ENCODE measurements at regions not wholly inside any gene's neighbourhood (a gene's known extent, or its start where the extent isn't known, plus 50 kb on each side); places are given as distances from the start of the nearest gene placed in this dataset.
"Not testable (repeated sequence)": the region's sequence is repeated elsewhere in the genome, so short reads cannot be mapped to it uniquely, and the experiment has no call there.

DNA sequence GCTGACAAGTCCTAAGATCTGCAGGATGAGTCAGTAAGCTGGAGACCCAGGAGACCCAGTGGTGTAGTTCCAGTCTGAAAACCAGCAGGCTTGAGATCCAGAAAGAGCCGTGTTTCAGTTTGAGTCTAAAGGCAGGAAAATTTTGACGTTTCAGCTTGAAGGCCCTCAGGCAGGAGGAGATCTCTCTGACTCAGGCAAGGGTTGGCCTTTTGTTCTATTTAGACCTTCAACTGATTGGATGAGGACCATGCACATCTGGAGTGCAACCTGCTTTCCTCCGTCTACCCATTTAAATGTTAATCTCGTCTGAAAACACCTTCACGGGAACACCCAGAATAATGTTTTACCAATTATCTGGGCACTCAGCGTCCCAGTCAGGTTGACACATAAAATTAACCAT lies 69.5 kb downstream of the NPIPA7 start:
- ATAC-seq; in situ Hi-C loops (cut with MboI; ENCODE audit: low sequenced_read_pairs in 4 of 4); intact Hi-C loops (cut with DNase I; ENCODE audit: low total_unique reads); H3K36me3 ChIP-seq; H3K27me3 ChIP-seq; H3K27ac ChIP-seq; H3K4me3 ChIP-seq; H3K9me3 ChIP-seq; DNase-seq; H3K4me1 ChIP-seq: not testable (repeated sequence)

DNA sequence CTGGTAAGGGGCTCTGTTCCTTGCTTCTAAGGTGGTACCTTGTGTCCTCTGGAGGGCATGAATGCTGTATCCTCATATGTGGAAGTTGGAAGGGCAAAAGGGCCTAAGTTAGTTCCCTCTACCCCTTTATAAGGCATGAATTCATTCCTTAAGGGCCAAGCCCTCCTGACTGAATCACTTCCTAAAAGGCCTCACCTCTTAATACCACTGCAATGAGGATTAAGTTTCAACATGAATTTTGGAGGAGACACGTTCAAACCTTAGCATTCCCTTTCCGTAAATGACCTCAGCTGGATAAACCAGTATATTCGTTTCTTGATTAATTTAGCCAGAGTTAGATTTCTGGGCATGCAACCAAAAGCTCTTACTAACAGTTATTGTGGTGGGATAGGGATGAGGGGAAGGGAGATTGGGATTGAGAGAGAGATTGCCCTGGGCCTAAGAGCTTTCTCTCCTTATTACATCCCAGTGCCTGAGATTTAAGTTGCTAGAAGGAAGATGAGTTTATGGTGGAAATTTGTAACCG lies 70.8 kb downstream of the NPIPA7 start:
- H3K4me1 ChIP-seq; intact Hi-C loops (cut with DNase I; ENCODE audit: low total_unique reads); H3K27me3 ChIP-seq; H3K4me3 ChIP-seq; in situ Hi-C loops (cut with MboI; ENCODE audit: low sequenced_read_pairs in 4 of 4); DNase-seq; H3K9me3 ChIP-seq; H3K36me3 ChIP-seq; H3K27ac ChIP-seq; ATAC-seq: not testable (repeated sequence)

DNA sequence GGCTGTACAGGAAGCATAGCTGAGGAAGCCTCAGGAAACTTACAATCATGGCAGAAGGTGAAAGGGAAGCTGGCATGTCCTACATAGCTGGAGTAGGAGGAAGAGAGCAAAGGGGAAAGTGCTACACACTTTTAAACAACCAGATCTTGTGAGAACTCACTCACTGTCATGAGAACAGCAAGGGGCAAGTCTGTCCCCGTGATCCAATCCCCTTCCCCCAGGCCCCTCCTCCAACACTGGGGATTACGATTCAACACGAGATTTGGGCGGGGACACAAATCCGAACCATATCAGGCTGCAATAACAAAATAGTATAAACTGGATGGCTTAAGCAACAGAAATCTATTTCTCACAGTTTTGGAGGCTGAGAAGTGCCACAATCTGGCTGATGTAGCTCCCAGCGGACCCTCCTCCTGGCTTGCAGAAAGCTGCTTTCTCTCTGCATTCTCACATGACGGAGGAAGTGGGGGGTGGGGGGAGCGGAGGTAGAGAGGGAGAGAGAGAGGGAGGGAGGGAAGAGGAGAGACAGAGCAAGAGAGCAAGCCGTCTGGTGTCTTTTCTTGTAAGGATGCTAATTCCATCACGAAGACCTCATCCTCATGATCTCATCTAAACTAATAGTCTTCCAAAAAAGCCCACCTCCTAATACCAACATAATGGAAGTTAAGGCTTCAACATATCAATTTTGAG lies 72.9 kb downstream of the NPIPA7 start:
- ATAC-seq; H3K36me3 ChIP-seq; H3K27ac ChIP-seq; H3K4me3 ChIP-seq; intact Hi-C loops (cut with DNase I; ENCODE audit: low total_unique reads); H3K9me3 ChIP-seq; in situ Hi-C loops (cut with MboI; ENCODE audit: low sequenced_read_pairs in 4 of 4); H3K4me1 ChIP-seq; DNase-seq; H3K27me3 ChIP-seq: not testable (repeated sequence)

DNA sequence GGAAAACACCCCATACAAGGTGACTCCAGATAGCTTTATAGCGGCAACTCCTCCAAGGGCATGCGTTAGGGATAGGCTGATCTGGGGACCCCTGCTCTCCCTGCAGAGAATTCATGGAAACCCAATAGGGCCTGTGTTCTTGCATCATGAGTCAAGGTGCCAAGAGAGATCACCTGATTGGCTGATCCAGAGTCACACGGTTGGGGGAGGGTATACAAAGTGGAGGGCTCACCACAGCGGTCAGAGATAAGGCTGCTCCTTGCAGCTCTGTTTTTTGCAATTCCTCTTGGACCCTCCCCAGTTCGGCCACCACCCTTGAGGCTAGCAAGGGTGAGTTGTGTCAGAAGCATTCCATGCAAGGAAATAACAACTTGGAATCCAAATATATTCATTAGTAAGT lies 79.6 kb downstream of the NPIPA7 start:
- in situ Hi-C loops (cut with MboI; ENCODE audit: low sequenced_read_pairs in 4 of 4); H3K36me3 ChIP-seq; H3K27me3 ChIP-seq; intact Hi-C loops (cut with DNase I; ENCODE audit: low total_unique reads); ATAC-seq; H3K27ac ChIP-seq; DNase-seq; H3K4me3 ChIP-seq; H3K4me1 ChIP-seq; H3K9me3 ChIP-seq: not testable (repeated sequence)

DNA sequence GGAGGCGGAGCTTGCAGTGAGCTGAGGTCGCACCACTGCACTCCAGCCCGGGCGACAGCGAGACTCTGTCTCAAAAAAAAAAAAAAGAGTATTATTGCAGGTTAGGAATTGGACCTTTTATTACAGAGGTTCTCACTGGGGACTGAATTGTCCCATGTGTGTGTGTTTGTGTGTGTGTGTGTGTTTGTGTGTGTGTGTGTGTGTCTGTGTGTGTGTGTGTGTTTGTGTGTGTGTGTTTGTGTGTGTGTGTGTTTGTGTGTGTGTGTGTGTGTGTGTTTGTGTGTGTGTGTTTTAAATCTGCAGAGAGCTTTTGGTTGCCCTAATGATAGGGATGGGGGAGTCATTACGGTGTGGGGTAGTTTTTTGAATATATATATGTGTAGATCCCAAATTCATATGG lies 84.9 kb downstream of the NPIPA7 start:
- ATAC-seq; H3K4me1 ChIP-seq; in situ Hi-C loops (cut with MboI; ENCODE audit: low sequenced_read_pairs in 4 of 4); H3K27ac ChIP-seq; H3K36me3 ChIP-seq; intact Hi-C loops (cut with DNase I; ENCODE audit: low total_unique reads); DNase-seq; H3K4me3 ChIP-seq; H3K9me3 ChIP-seq; H3K27me3 ChIP-seq: not testable (repeated sequence)

DNA sequence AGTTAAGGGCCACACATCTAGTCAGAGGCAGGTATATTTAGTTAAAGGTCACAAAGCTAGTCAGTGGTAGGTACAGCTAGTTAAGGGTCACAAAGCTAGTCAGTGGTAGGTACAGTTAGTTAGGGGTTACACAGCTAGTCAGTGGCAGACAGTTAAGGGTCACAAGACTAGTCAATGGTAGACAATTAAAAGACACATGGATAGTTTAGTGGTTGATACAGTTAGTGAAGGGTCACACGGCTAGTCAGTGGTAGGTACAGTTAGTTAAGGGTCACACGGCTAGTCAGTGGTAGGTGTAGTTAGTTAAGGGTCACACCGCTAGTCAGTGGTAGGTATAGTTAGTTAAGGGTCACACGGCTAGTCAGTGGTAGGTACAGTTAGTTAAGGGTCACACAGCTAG lies 110.0 kb downstream of the NPIPA7 start:
- intact Hi-C loops (cut with DNase I; ENCODE audit: low total_unique reads); H3K36me3 ChIP-seq; H3K4me3 ChIP-seq; in situ Hi-C loops (cut with MboI; ENCODE audit: low sequenced_read_pairs in 4 of 4); H3K27me3 ChIP-seq; H3K27ac ChIP-seq; ATAC-seq; DNase-seq; H3K4me1 ChIP-seq; H3K9me3 ChIP-seq: not testable (repeated sequence)

DNA sequence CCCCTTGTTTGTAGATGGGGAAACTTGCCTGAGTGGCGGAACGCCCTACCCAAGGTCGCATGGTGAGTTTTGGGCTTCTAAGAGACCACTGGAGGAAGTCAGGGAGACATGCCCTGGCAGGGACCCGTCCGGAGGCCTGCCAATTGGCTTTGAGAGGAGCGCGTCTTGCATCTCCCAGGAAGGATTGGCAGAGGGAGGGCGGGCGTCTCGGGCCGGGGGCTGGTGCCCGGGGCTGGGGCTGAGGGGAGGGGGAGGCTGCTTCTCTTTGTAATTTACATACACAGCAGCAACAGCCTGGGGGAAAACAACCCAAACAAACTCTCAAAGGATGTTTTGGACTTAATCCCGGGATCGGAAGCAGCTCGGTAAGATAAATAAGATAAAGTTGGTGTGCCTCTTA lies 110.5 kb downstream of the NPIPA7 start:
- intact Hi-C loops (cut with DNase I; ENCODE audit: low total_unique reads); ATAC-seq; H3K36me3 ChIP-seq; H3K9me3 ChIP-seq; H3K4me3 ChIP-seq; DNase-seq; H3K27me3 ChIP-seq; in situ Hi-C loops (cut with MboI; ENCODE audit: low sequenced_read_pairs in 4 of 4); H3K4me1 ChIP-seq; H3K27ac ChIP-seq: not testable (repeated sequence)

DNA sequence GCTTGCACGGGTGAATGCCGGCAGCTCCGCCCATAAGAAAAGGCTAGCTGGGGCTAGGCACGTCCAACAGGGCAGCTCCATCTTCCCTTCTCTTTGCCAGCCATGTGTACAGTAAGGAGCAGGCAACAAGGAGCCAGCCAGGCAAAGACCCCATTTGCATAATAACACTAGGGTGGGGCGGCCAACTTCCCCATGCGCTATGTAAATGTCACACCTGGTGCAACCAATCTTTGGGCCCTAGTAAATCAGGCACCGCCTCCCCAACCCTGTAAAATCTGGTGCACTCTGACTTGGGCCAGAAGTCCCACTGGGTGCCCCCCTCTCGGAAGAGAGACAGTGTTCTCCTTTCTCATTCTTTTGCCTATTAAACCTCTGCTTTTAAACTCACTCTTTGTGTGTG lies 115.2 kb downstream of the NPIPA7 start:
- intact Hi-C loops (cut with DNase I; ENCODE audit: low total_unique reads); H3K4me1 ChIP-seq; H3K27me3 ChIP-seq; H3K9me3 ChIP-seq; ATAC-seq; H3K27ac ChIP-seq; in situ Hi-C loops (cut with MboI; ENCODE audit: low sequenced_read_pairs in 4 of 4); DNase-seq; H3K36me3 ChIP-seq; H3K4me3 ChIP-seq: not testable (repeated sequence)

DNA sequence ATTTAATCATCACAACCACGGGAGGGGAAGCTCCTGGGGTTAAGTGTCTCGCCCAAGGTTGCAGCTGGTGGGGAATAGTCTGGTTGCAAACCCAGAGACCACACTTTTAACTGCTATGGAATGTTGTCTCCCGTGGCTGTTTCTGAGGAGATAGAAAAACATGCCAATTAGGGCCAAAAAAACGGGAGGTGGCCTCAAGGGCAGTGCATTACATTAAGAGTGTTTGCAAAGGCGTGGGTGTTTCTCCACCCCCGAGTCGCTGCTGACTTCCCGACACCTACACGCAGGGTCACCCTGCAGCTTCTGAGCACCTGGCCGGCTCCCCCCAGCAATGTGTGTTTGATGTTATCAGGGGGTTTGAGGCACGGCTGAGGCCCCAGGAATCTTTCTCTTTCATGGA lies 116.1 kb downstream of the NPIPA7 start:
- ATAC-seq; H3K27me3 ChIP-seq; intact Hi-C loops (cut with DNase I; ENCODE audit: low total_unique reads); H3K4me1 ChIP-seq; H3K4me3 ChIP-seq; H3K36me3 ChIP-seq; DNase-seq; H3K9me3 ChIP-seq; in situ Hi-C loops (cut with MboI; ENCODE audit: low sequenced_read_pairs in 4 of 4); H3K27ac ChIP-seq: not testable (repeated sequence)

DNA sequence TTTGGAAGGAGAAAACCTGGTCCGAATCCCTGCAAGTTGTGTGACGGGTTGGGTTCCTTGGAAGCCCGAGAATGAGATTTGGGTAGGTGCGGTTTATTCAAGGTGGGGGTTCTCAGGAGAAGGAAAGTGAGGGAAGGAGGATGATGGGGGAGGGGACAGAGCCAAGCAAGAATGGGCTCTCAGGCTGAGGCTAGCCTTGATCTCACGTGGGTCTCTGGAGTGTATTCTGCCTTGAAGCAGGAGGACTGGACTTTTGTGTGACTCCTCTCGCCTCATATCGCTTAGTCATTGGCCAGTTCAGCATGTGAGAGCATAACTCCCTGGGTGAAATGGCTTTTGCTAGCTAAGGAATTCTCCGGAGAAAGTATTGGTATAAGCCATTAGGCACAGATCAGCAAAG lies 120.9 kb downstream of the NPIPA7 start:
- in situ Hi-C loops (cut with MboI; ENCODE audit: low sequenced_read_pairs in 4 of 4) = not testable (repeated sequence)

DNA sequence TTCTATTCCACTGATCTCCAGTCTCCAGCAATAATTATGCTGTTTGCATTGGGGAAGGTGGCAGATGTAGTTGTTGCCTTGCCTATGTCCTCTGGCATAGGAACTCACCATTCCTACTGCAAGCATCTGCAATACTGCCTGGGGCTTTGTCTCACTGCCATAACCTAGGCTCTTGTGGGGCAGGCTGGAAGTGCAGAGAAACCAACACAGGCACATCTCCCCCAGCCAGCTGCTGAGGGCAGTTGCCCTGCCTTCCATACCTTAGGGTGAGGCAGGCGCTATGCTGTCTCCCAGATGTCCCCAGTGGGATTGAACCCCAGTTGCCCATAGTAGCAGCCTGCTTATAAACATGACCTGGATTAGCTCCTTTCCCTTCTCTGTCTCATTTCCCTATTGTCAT lies 128.1 kb downstream of the NPIPA7 start:
- H3K27me3 ChIP-seq; ATAC-seq; H3K27ac ChIP-seq; in situ Hi-C loops (cut with MboI; ENCODE audit: low sequenced_read_pairs in 4 of 4); DNase-seq; H3K4me1 ChIP-seq; H3K36me3 ChIP-seq; H3K9me3 ChIP-seq; H3K4me3 ChIP-seq; intact Hi-C loops (cut with DNase I; ENCODE audit: low total_unique reads): not testable (repeated sequence)

More for the DNA sequence above, 120.9 kb downstream of the NPIPA7 start:
- H3K27me3 ChIP-seq; ATAC-seq; H3K36me3 ChIP-seq; H3K9me3 ChIP-seq; DNase-seq; intact Hi-C loops (cut with DNase I; ENCODE audit: low total_unique reads); H3K4me3 ChIP-seq; H3K27ac ChIP-seq; H3K4me1 ChIP-seq: not testable (repeated sequence)

DNA sequence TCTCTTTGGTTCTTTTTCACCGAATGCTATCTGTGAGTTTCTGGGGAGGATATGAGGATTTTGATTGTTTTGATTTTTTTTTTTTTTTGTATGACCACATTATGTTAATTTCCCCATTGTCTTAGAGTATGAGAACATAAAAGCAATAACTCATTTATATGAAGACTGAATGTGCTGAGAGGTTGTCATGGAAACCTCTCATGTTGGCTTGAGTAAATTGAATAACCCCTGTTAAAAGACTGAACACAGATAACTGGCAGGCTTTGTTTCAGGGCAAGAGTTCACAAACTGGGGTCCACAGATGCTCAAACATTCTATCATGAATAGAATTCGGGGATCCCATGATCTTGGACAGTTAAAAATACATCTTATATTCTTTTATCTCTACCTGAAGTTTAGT lies 129.4 kb downstream of the NPIPA7 start:
- in situ Hi-C loops (cut with MboI; ENCODE audit: low sequenced_read_pairs in 4 of 4); intact Hi-C loops (cut with DNase I; ENCODE audit: low total_unique reads); H3K27ac ChIP-seq; H3K9me3 ChIP-seq; H3K4me1 ChIP-seq; DNase-seq; ATAC-seq; H3K4me3 ChIP-seq; H3K36me3 ChIP-seq; H3K27me3 ChIP-seq: not testable (repeated sequence)

Measured in gastrocnemius medialis (tissue), 4 donors.